NCI-H446 (cell line): ENCODE measurements at regions not wholly inside any gene's neighbourhood (a gene's known extent, or its start where the extent isn't known, plus 50 kb on each side); places are given as distances from the start of the nearest gene placed in this dataset.

Experiments used
- DNase-seq, 2 experiments: peaks; one replicate each; lab custom pipeline; 2025; lab: John Stamatoyannopoulos, UW

- DNase-seq, result no peak
Measured at GRCh38 chr1:232891656-232892317, 58.6 kb upstream of the NTPCR start.

- no peak for DNase-seq
Measured at GRCh38 chr1:232893481-232894313, 56.7 kb upstream of the NTPCR start.

- DNase-seq, result no peak
Measured at GRCh38 chr1:232894436-232894835, 56.0 kb upstream of the NTPCR start.

- no peak for DNase-seq
Measured at GRCh38 chr1:232897949-232898465, 52.4 kb upstream of the NTPCR start.

- DNase-seq, result no peak
Measured at GRCh38 chr1:232899268-232899667, 51.1 kb upstream of the NTPCR start.

GRCh38 chr1:232899839-232900238 lies 50.6 kb upstream of the NTPCR start:
- no peak for DNase-seq
